SK-N-MC (cell line): ENCODE measurements at regions not wholly inside any gene's neighbourhood (a gene's known extent, or its start where the extent isn't known, plus 50 kb on each side); places are given as distances from the start of the nearest gene placed in this dataset.

Experiments
- EZH2 ChIP-seq: fragments of 200-600 bp; sonication (generic); IDR thresholded peaks from one replicate; pipeline ENCODE4 v1.6.1; 2017; ENCODE audit warnings: antibody characterized with exemption
- POLR2AphosphoS5 ChIP-seq: IDR thresholded peaks from 2 replicates; pipeline ENCODE4 v1.6.1; 2012; ENCODE audit warnings: mild to moderate bottlenecking, low read depth, low read length, borderline replicate concordance

DNA sequence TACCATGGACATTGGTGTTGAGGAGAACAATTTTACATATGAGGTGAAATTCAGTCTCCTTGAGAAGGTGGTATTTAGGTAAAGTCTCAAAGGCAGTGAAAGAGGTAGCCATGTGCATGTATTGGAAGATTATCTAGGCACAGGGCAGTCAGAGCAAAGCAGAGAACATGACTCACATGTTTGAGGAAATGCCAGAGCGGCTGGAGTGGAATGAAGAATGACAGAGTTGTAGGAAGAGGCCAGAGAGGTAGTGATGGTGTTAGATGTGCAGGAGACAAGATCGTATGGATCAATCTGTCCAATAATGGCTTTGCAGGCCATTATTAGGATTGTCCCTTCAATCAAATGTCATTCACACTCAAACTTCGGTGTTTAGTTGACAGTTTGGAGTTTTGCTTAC lies 449.4 kb upstream of the PTCHD4 start:
- TF ChIP-seq POLR2AphosphoS5: no peak
- no peak for TF ChIP-seq EZH2
